ENCODE measurements at regions not wholly inside any gene's neighbourhood (a gene's known extent, or its start where the extent isn't known, plus 50 kb on each side); places are given as distances from the start of the nearest gene placed in this dataset.

- DNase-seq (ENCODE audit: extremely low spot score, unreplicated experiment), result no peak
- Mint-ChIP-seq H3K4me1 (ENCODE audit: unreplicated experiment) (peaks cover 11% of the 10 kb centered on the region), H3K9me3 (ENCODE audit: unreplicated experiment) (peaks cover 6% of the 10 kb centered on the region), H3K4me3 (ENCODE audit: unreplicated experiment) (no peak overlapping the region), H3K27ac (ENCODE audit: unreplicated experiment) (no peak overlapping the region), H3K36me3 (ENCODE audit: unreplicated experiment) (no peaks in the 10 kb centered on the region), H3K27me3 (ENCODE audit: unreplicated experiment) (peaks cover 3% of the 10 kb centered on the region)
- TF ChIP-seq, protein P1, sequence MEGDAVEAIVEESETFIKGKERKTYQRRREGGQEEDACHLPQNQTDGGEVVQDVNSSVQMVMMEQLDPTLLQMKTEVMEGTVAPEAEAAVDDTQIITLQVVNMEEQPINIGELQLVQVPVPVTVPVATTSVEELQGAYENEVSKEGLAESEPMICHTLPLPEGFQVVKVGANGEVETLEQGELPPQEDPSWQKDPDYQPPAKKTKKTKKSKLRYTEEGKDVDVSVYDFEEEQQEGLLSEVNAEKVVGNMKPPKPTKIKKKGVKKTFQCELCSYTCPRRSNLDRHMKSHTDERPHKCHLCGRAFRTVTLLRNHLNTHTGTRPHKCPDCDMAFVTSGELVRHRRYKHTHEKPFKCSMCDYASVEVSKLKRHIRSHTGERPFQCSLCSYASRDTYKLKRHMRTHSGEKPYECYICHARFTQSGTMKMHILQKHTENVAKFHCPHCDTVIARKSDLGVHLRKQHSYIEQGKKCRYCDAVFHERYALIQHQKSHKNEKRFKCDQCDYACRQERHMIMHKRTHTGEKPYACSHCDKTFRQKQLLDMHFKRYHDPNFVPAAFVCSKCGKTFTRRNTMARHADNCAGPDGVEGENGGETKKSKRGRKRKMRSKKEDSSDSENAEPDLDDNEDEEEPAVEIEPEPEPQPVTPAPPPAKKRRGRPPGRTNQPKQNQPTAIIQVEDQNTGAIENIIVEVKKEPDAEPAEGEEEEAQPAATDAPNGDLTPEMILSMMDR (IDR thresholded peaks at IDR 0.05), result no peak
Observed at GRCh38 chr3:64911138-64911537, 223.3 kb upstream of the ADAMTS9 start.

DNA sequence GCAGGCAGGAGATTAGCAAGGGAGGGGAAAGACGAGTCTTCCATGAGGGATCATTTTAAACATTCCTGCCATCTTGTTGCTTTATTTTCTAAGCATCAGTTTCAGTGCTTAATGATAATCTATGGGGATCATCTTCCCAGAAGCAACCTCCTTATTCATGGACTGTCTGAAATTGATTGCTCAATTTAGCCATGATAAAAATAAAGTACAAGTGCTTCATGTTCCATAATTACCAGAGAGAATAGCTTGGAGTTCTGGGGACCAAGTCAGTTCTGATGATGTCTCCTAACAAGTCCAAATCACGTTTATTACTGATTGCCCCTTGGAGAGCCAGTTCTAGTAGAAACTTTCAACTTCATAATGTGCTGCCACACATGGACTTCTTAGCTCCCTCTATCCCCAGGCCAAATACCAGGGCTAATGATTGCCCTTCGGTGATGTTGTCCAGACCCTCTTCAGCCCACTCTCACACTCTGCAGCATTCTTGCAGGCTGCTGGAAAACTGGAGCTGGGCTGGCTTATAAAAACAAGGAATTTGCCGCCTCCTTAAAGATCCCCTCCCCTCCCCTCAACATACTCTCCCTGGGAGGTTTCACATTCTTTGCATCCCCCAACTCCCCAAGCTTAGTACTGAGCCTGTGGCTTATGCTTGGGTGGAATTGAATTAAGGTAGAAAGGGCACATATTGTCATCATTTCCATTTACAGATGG, 222.1 kb upstream of the ADAMTS9 start:
- H3K4me1 Mint-ChIP-seq (ENCODE audit: unreplicated experiment), result peaks cover 7% of the 10 kb centered on the region
- H3K36me3 Mint-ChIP-seq (ENCODE audit: unreplicated experiment), result no peaks in the 10 kb centered on the region
- no peak overlapping the region for H3K4me3 Mint-ChIP-seq (ENCODE audit: unreplicated experiment)
- TF ChIP-seq, protein P1 (IDR thresholded peaks at IDR 0.05), result no peak
- peaks cover 6% of the 10 kb centered on the region for H3K9me3 Mint-ChIP-seq (ENCODE audit: unreplicated experiment)
- peaks cover 3% of the 10 kb centered on the region for H3K27me3 Mint-ChIP-seq (ENCODE audit: unreplicated experiment)
- no peak overlapping the region for H3K27ac Mint-ChIP-seq (ENCODE audit: unreplicated experiment)
- DNase-seq (ENCODE audit: extremely low spot score, unreplicated experiment), result no peak

DNA sequence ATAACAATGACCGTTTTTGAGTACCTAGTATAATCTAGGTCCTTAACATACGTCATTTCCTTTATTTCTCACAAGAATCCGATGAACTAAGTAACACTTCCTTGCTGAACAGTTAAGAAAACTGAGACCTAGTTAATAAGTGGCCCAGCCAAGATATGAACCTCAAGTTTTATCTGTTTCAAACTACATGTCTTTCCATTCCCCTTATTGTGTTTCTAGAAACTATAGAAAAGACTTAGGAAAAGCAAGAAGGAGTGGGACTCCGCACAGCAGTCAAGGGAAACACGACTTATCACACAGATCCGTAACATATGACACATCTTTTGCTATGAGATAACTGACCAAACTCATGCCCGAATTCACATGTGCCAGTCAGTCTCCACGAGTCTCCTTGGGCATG, 221.2 kb upstream of the ADAMTS9 start:
- no peak overlapping the region for H3K27ac Mint-ChIP-seq (ENCODE audit: unreplicated experiment)
- H3K27me3 Mint-ChIP-seq (ENCODE audit: unreplicated experiment), result peaks cover 3% of the 10 kb centered on the region
- no peaks in the 10 kb centered on the region for H3K36me3 Mint-ChIP-seq (ENCODE audit: unreplicated experiment)
- H3K4me3 Mint-ChIP-seq (ENCODE audit: unreplicated experiment), result no peak overlapping the region
- TF ChIP-seq, protein P1 (IDR thresholded peaks at IDR 0.05), result no peak
- DNase-seq (ENCODE audit: extremely low spot score, unreplicated experiment), result no peak
- peaks cover 6% of the 10 kb centered on the region for H3K9me3 Mint-ChIP-seq (ENCODE audit: unreplicated experiment)
- peaks cover 7% of the 10 kb centered on the region for H3K4me1 Mint-ChIP-seq (ENCODE audit: unreplicated experiment)

DNA sequence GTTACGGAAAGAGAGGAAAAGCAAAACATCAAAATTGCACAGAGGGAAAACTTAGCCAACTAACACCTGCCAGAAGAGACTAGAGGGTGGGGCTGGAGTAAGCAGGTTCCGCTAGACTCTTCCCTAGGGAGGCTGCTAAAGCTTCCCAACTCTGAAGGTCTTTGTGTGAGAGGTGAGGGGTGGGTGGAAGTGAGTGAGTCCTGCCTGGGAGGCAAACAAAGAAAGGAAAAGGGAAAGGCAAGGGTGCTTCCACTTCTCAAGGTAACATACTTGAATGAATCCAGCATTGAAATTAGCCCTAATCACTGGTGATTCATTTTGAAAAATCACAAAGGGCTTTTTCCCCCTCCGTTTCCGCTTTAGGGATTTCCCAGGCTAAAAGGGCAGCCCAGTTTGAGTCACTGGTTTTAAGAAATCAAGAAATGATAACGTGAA, 220.5 kb upstream of the ADAMTS9 start:
- TF ChIP-seq, protein P1 (IDR thresholded peaks at IDR 0.05), result no peak
- DNase-seq (ENCODE audit: extremely low spot score, unreplicated experiment), result no peak
- Mint-ChIP-seq H3K4me3 (ENCODE audit: unreplicated experiment) (no peak overlapping the region), H3K9me3 (ENCODE audit: unreplicated experiment) (peaks cover 6% of the 10 kb centered on the region), H3K36me3 (ENCODE audit: unreplicated experiment) (no peaks in the 10 kb centered on the region), H3K4me1 (ENCODE audit: unreplicated experiment) (peaks cover 7% of the 10 kb centered on the region), H3K27ac (ENCODE audit: unreplicated experiment) (no peak overlapping the region), H3K27me3 (ENCODE audit: unreplicated experiment) (peaks cover 3% of the 10 kb centered on the region)

DNA sequence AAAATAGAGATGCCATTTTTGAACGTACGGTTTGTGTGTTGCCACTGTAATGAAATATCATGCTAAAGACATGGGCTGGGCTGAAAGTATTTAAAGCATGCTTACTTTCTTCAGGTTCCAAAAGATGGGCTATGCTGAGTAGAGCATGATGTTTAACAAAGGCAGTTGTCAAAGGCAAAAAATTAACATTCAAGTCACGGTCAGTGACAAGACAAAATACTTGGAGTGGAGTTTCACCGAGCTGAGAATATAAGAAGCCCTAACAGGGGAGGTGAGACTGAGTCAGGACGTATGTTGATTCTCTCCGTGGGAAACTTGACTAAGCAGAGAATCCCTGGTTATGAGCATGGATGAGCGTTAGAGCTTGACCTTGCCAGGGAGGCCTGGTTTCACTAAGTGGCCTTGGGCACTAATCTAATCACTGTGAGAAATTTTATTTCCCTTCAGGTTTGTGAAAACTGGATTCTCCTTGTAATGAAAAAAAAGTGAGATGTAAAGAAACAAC, 218.2 kb upstream of the ADAMTS9 start:
- no peaks in the 10 kb centered on the region for H3K9me3 Mint-ChIP-seq (ENCODE audit: unreplicated experiment)
- TF ChIP-seq, protein P1 (IDR thresholded peaks at IDR 0.05), result no peak
- H3K4me3 Mint-ChIP-seq (ENCODE audit: unreplicated experiment), result no peak overlapping the region
- no peak overlapping the region for H3K27ac Mint-ChIP-seq (ENCODE audit: unreplicated experiment)
- peaks cover 16% of the 10 kb centered on the region for H3K4me1 Mint-ChIP-seq (ENCODE audit: unreplicated experiment)
- no peaks in the 10 kb centered on the region for H3K36me3 Mint-ChIP-seq (ENCODE audit: unreplicated experiment)
- H3K27me3 Mint-ChIP-seq (ENCODE audit: unreplicated experiment), result peaks cover 3% of the 10 kb centered on the region
- DNase-seq (ENCODE audit: extremely low spot score, unreplicated experiment), result no peak

Data from osteocyte (in vitro differentiated cells).